PC-9 (cell line): ENCODE measurements at regions not wholly inside any gene's neighbourhood (a gene's known extent, or its start where the extent isn't known, plus 50 kb on each side); places are given as distances from the start of the nearest gene placed in this dataset.

Source experiments
- BruUV-seq: library from RNA; stranded (reverse); fragments of 400-500 nt; replicated peaks from 2 replicates; lab custom pipeline; 2021; lab: Mats Ljungman, UMichigan
- CTCF ChIA-PET: fragments of 300-600 bp; sonication (Branson Sonifier 250); formaldehyde crosslinking; loops from one replicate; lab custom pipeline; 2022; ENCODE audit warnings: antibody characterized with exemption; lab: Charles Lee
- POLR2A ChIA-PET: fragments of 300-600 bp; sonication (Branson Sonifier 250); formaldehyde crosslinking; loops from one replicate; lab custom pipeline; 2022; ENCODE audit warnings: antibody characterized with exemption; ENCODE audit not compliant: unreplicated experiment; lab: Charles Lee
- DNase-seq, 2 experiments: peaks; one replicate each; pipeline versions ENCODE4 v3.0.0 to v3.0.0-alpha.2; 2015 to 2022; ENCODE audit warnings: mixed read lengths in 1 of 2
- H2AFZ ChIP-seq: fragments of 200-600 bp; sonication (generic); 2 replicates; pipeline ENCODE4 v1.8.1; 2017; ENCODE audit warnings: antibody characterized with exemption
- H3F3A ChIP-seq: fragments of 200-600 bp; sonication (generic); 2 replicates; pipeline ENCODE4 v1.8.1; 2017; ENCODE audit warnings: antibody characterized with exemption, mild to moderate bottlenecking, low read depth; ENCODE audit not compliant: insufficient read depth
- H3K27ac ChIP-seq: fragments of 200-600 bp; sonication (generic); 2 replicates; pipeline ENCODE4 v1.6.1; 2016; ENCODE audit warnings: mixed run types
- H3K27me3 ChIP-seq: fragments of 200-600 bp; sonication (generic); 2 replicates; pipeline ENCODE4 v1.6.1; 2016; ENCODE audit warnings: low read depth, mixed run types; ENCODE audit not compliant: insufficient read depth
- H3K36me3 ChIP-seq: fragments of 200-600 bp; sonication (generic); 2 replicates; pipeline ENCODE4 v1.6.1; 2016; ENCODE audit warnings: low read depth, mixed run types
- H3K4me1 ChIP-seq: fragments of 200-600 bp; sonication (generic); replicated peaks from 2 replicates; pipeline ENCODE4 v1.6.1; 2016; ENCODE audit warnings: mixed run types; ENCODE audit not compliant: insufficient read depth
- H3K4me2 ChIP-seq: fragments of 200-600 bp; sonication (generic); 2 replicates; pipeline ENCODE4 v1.6.1; 2017; ENCODE audit warnings: mixed run types
- H3K4me3 ChIP-seq: fragments of 200-600 bp; sonication (generic); 2 replicates; pipeline ENCODE4 v1.6.1; 2016; ENCODE audit warnings: mixed run types
- H3K79me2 ChIP-seq: fragments of 200-600 bp; sonication (generic); 2 replicates; pipeline ENCODE4 v1.6.1; 2017; ENCODE audit warnings: low read depth, mixed run types
- H3K9me2 ChIP-seq: fragments of 200-600 bp; sonication (generic); 2 replicates; pipeline ENCODE4 v1.8.1; 2017; ENCODE audit warnings: mild to moderate bottlenecking; ENCODE audit not compliant: insufficient read depth
- H3K9me3 ChIP-seq: fragments of 200-600 bp; sonication (generic); 2 replicates; pipeline ENCODE4 v1.8.1; 2016; ENCODE audit warnings: low read depth; ENCODE audit not compliant: insufficient read depth
- H4K20me1 ChIP-seq: fragments of 200-600 bp; sonication (generic); 2 replicates; pipeline ENCODE4 v1.8.1; 2017; ENCODE audit not compliant: insufficient read depth
- CTCF ChIP-seq: fragments of 200-600 bp; sonication (generic); conservative IDR thresholded peaks from 2 replicates; pipeline ENCODE4 v1.6.1; 2017; ENCODE audit warnings: mixed run types, antibody characterized with exemption, mild to moderate bottlenecking, moderate library complexity
- EZH2 ChIP-seq: fragments of 200-600 bp; sonication (generic); IDR thresholded peaks from 2 replicates; pipeline ENCODE4 v1.8.0; 2017; ENCODE audit warnings: antibody characterized with exemption, low read depth
- intact Hi-C: fragments of 100-400 bp; cut with micrococcal nuclease; formaldehyde crosslinking; loops from one replicate; pipeline ENCODE4 v1.10.0; 2022; ENCODE audit not compliant: unreplicated experiment

GRCh38 chr9:89732295-89732938 lies 127.6 kb downstream of the GADD45G start:
- no peak overlapping the region for H3K27ac ChIP-seq
- H4K20me1 ChIP-seq, result no peaks in the 10 kb centered on the region
- ChIA-PET POLR2A (no interaction called here), CTCF (no interaction called here)
- no TSS peak for BruUV-seq
- no peaks in the 10 kb centered on the region for H3F3A ChIP-seq
- intact Hi-C loops, result no loop called here
- no peak for DNase-seq
- peaks cover 74% of the 10 kb centered on the region for H3K27me3 ChIP-seq
- no peaks in the 10 kb centered on the region for H3K9me3 ChIP-seq
- no peaks in the 10 kb centered on the region for H3K9me2 ChIP-seq
- no peak overlapping the region for H3K4me2 ChIP-seq
- H3K79me2 ChIP-seq, result no peaks in the 10 kb centered on the region
- TF ChIP-seq CTCF (no peak), EZH2 (no peak)
- no peak overlapping the region for H2AFZ ChIP-seq
- H3K4me1 ChIP-seq, result no peaks in the 10 kb centered on the region
- no peak overlapping the region for H3K4me3 ChIP-seq
- no peaks in the 10 kb centered on the region for H3K36me3 ChIP-seq

GRCh38 chr9:89732939-89733324 lies 128.1 kb downstream of the GADD45G start:
- intact Hi-C loops, result no loop called here
- ChIA-PET CTCF (no interaction called here), POLR2A (no interaction called here)
- no peak for DNase-seq
- Histone ChIP-seq H3K4me3 (no peak overlapping the region), H3K4me2 (no peak overlapping the region), H2AFZ (no peak overlapping the region), H3K4me1 (no peaks in the 10 kb centered on the region), H3K27me3 (peaks cover 77% of the 10 kb centered on the region), H3K79me2 (no peaks in the 10 kb centered on the region), H3F3A (no peaks in the 10 kb centered on the region), H3K27ac (no peak overlapping the region), H3K9me3 (no peaks in the 10 kb centered on the region), H4K20me1 (no peaks in the 10 kb centered on the region), H3K9me2 (no peaks in the 10 kb centered on the region), H3K36me3 (no peaks in the 10 kb centered on the region)
- TF ChIP-seq CTCF, result no peak
- TF ChIP-seq EZH2, result no peak
- no TSS peak for BruUV-seq

- POLR2A ChIA-PET, result no interaction called here
- BruUV-seq, result no TSS peak
- Histone ChIP-seq H3K4me2 (no peak overlapping the region), H3K4me3 (no peak overlapping the region), H3K27me3 (peaks cover 85% of the 10 kb centered on the region), H3K9me2 (no peaks in the 10 kb centered on the region), H3K79me2 (no peaks in the 10 kb centered on the region), H3K36me3 (no peaks in the 10 kb centered on the region), H3K4me1 (no peaks in the 10 kb centered on the region), H4K20me1 (no peaks in the 10 kb centered on the region), H3F3A (no peaks in the 10 kb centered on the region), H3K27ac (no peak overlapping the region), H3K9me3 (no peaks in the 10 kb centered on the region), H2AFZ (no peak overlapping the region)
- TF ChIP-seq CTCF (no peak), EZH2 (no peak)
- intact Hi-C loops, result no loop called here
- DNase-seq, result no peak
- CTCF ChIA-PET, result no interaction called here
Measured at GRCh38 chr9:89734600-89735041, 129.8 kb downstream of the GADD45G start.
